ENCODE measurements at regions not wholly inside any gene's neighbourhood (a gene's known extent, or its start where the extent isn't known, plus 50 kb on each side); places are given as distances from the start of the nearest gene placed in this dataset.

GRCh38 chr5:56352808-56353590 is 119.9 kb upstream of the ANKRD55 start:
- Histone ChIP-seq H3K4me3 (ENCODE audit: low read depth, low read length) (no peak overlapping the region), H3K36me3 (ENCODE audit: control insufficient read depth, insufficient read depth, low read length) (no peaks in the 10 kb centered on the region), H3K27me3 (ENCODE audit: control insufficient read depth, insufficient read depth, low read length) (no peaks in the 10 kb centered on the region)
- TF ChIP-seq, protein P1, sequence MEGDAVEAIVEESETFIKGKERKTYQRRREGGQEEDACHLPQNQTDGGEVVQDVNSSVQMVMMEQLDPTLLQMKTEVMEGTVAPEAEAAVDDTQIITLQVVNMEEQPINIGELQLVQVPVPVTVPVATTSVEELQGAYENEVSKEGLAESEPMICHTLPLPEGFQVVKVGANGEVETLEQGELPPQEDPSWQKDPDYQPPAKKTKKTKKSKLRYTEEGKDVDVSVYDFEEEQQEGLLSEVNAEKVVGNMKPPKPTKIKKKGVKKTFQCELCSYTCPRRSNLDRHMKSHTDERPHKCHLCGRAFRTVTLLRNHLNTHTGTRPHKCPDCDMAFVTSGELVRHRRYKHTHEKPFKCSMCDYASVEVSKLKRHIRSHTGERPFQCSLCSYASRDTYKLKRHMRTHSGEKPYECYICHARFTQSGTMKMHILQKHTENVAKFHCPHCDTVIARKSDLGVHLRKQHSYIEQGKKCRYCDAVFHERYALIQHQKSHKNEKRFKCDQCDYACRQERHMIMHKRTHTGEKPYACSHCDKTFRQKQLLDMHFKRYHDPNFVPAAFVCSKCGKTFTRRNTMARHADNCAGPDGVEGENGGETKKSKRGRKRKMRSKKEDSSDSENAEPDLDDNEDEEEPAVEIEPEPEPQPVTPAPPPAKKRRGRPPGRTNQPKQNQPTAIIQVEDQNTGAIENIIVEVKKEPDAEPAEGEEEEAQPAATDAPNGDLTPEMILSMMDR (IDR thresholded peaks at IDR 0.05; ENCODE audit: insufficient read depth, low read length, poor library complexity, severe bottlenecking) = no peak
- DNase-seq (ENCODE audit: low read depth) = no peak

- no peak overlapping the region for H3K4me3 ChIP-seq (ENCODE audit: low read depth, low read length)
- peak; percentile 95 for DNase-seq (ENCODE audit: low read depth)
These were observed 117.6 kb upstream of the ANKRD55 start for GRCh38 chr5:56350597-56351170.

GRCh38 chr5:56350011-56350596 is 117.0 kb upstream of the ANKRD55 start:
- H3K27me3 ChIP-seq (ENCODE audit: control insufficient read depth, insufficient read depth, low read length) = no peaks in the 10 kb centered on the region
- no peaks in the 10 kb centered on the region for H3K36me3 ChIP-seq (ENCODE audit: control insufficient read depth, insufficient read depth, low read length)
- TF ChIP-seq, protein P1 (IDR thresholded peaks at IDR 0.05; ENCODE audit: insufficient read depth, low read length, poor library complexity, severe bottlenecking) = no peak
- no peak for DNase-seq (ENCODE audit: low read depth)
- H3K4me3 ChIP-seq (ENCODE audit: low read depth, low read length) = no peak overlapping the region

More at GRCh38 chr5:56350597-56351170, 117.6 kb upstream of the ANKRD55 start:
- H3K36me3 ChIP-seq (ENCODE audit: control insufficient read depth, insufficient read depth, low read length) = no peaks in the 10 kb centered on the region
- no peaks in the 10 kb centered on the region for H3K27me3 ChIP-seq (ENCODE audit: control insufficient read depth, insufficient read depth, low read length)
- TF ChIP-seq, protein P1 (IDR thresholded peaks at IDR 0.05; ENCODE audit: insufficient read depth, low read length, poor library complexity, severe bottlenecking) = no peak

- DNase-seq (ENCODE audit: low read depth) = no peak
- TF ChIP-seq, protein P1 (IDR thresholded peaks at IDR 0.05; ENCODE audit: insufficient read depth, low read length, poor library complexity, severe bottlenecking) = no peak
- Histone ChIP-seq H3K27me3 (ENCODE audit: control insufficient read depth, insufficient read depth, low read length) (no peaks in the 10 kb centered on the region), H3K4me3 (ENCODE audit: low read depth, low read length) (no peak overlapping the region), H3K36me3 (ENCODE audit: control insufficient read depth, insufficient read depth, low read length) (no peaks in the 10 kb centered on the region)
These were observed 116.3 kb upstream of the ANKRD55 start for GRCh38 chr5:56349461-56349860.

DNA sequence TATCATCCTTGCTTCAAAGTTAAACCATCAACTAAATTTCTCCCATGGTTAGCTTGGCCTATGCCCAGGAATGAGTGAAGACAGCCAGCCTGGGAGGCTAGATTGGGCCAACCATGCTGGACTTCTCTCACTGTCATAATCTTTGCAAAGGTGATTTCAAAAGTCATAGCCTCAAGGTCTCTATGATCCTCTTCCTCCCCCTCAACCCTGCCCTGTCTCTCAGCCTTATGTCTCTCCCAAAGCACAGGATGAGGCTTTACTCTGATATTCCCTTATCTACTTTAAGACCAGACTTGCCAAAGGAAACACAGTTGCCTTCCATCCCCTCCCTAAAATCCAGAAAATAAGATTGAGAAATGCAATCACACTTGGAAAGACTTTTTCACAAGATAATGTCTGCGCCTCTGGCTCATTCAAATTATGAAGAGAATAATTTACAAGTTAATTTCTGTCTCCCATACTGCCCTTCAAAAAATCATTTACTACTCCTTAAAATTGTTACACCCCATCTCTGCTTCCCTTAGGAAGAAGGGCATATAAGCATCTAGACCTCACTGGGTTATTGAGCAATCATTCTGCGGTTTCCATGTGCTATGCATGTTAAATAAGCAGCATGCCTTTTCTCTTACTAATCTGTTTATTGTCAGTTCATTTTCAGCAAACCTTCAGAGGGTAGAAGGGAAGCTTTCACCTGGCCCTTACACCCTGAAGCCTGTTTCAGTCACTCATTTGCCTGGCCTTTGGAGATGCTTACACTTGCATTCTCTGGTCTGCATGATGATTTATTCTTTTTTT is 113.8 kb upstream of the ANKRD55 start:
- peak; percentile 94 for DNase-seq (ENCODE audit: low read depth)
- no peaks in the 10 kb centered on the region for H3K27me3 ChIP-seq (ENCODE audit: control insufficient read depth, insufficient read depth, low read length)
- H3K4me3 ChIP-seq (ENCODE audit: low read depth, low read length) = no peak overlapping the region
- no peaks in the 10 kb centered on the region for H3K36me3 ChIP-seq (ENCODE audit: control insufficient read depth, insufficient read depth, low read length)
- TF ChIP-seq, protein P1 (IDR thresholded peaks at IDR 0.05; ENCODE audit: insufficient read depth, low read length, poor library complexity, severe bottlenecking) = no peak
